ENCODE measurements at regions not wholly inside any gene's neighbourhood (a gene's known extent, or its start where the extent isn't known, plus 50 kb on each side); places are given as distances from the start of the nearest gene placed in this dataset.
A peak's percentile ranks its signal among the peaks of the same experiment; 100 is the strongest.
"Not testable (repeated sequence)": the region's sequence is repeated elsewhere in the genome, so short reads cannot be mapped to it uniquely, and the experiment has no call there.

DNA sequence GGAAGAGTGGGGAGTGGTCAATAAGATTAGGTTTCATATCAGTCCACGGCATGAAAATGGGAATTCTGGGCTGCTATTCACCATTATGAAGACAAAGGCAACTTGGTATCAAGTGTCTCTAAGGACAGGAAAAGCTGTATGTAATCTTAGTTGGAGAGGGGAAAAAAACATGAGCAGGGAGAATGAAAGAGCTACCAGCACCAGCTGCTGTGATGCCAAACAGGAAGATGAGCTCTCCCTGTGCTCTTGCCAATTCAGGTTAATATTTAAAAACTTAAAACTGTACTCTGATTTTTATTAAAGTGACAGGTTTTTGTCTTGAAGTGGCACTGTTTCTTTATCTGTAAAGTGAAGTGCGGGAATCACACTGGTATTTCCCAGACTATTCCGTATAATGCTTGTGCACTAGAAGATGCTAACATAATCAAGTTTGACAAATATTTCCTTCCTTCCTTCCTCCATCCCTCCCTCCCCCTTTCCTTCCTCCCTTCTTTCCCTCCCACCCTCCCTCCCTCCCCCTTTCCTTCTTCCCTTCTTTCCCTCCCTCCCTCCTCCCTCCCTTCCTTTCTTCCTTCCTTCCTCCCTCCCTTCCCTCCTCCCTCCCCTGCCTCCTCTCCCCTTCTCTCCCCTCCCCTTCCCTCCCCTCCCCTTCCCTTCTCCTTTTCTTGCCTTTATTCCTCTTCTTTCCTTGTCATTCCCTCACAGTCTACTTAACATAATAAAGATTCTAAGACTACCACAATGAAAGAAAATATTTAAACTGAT is 1383.0 kb upstream of the C9orf72 start:
- DNase-seq, result peak; percentile 50

DNA sequence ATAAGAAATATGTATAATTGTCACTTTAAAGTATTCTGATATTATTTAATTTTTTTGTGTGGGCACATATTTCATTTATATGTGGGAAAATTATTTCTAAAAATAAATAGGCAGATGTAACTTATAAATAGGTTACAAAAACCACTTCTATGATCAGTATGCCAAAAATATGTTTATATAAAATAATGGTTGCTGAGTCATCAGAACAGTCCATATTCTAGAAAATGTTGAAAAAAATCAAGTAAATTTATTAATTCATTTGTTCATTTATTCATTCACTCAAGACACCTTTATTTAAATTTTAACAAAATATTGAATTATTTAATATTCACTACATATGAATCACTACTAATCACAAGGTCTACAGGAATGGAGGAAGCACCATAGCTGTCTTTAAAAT is 1387.3 kb upstream of the C9orf72 start:
- DNase-seq, result no peak

DNA sequence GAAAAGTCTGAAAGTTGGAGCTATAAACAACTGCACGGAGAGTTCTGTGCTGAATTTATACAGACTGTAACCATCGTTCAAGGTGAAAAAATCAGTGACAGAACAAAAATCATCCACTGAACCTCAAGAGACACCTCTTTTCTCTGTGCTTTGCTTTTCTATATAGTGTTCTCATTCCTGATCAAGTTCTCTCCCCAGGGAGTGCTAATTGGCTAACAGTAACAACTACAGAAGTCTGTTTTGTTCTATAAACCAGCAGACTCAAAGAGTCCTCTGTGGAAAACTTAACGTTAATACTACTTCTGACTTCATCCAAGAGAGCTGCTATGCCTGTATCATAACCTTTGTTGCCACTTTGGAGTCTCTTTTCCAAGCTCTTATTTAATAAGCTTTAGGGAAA is 1388.3 kb upstream of the C9orf72 start:
- DNase-seq, result no peak

DNA sequence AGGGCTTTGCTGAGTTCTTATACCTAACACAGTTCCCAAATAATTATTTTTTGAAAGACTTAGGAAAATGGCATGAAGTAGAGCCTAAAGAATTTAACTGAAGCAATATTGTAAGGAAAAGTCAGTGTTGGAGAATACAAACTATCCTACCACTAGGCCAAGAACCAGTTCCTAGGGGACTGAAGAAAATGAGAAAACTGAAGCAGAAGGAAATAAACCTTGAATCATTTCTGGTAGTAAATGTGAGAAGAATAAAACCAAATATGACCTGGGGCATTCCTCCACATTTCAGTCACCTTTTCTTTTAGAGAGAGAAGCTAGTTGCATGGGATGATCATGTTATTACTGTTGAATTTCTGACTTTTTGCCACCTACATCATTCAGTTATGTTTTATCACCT is 1393.9 kb upstream of the C9orf72 start:
- no peak for DNase-seq

DNA sequence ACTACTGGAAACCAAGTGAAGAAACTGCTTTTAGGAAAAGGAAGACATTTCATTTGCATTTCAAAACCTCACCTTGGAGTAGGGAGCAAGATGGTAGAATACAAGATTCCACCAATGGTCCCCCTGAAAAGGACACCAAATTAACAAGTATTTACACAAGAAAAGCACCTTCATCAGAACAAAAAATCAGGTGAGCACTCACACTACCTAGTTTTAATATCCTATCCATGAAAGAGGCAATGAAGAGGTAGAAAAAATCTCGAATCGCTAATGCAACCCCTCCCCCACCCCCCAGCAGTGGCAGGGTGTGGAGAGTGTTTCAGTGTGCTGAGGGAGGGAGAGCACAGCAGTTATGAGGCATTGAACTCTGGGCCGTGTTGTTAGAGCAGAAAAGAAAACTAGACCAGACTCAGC is 1397.0 kb upstream of the C9orf72 start:
- no peak for DNase-seq

DNA sequence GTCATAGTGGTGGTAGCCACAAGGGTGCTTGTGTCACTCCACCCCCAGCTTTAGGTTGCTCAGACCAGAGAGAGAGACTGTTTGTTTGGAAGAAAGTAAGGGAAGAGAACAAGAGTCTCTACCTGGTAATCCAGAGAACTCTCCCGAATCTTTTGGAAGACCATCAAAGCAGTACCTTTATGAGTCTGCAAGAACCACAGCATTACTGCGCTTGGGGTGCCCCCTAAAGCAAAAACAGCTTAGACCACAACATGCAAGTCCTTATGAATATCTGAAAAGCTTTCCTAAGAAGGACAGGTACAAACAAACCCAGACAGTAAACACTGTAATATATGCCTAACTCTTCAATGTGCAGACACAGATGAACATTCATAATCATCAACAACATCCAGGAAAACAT is 1398.6 kb upstream of the C9orf72 start:
- no peak for DNase-seq

DNA sequence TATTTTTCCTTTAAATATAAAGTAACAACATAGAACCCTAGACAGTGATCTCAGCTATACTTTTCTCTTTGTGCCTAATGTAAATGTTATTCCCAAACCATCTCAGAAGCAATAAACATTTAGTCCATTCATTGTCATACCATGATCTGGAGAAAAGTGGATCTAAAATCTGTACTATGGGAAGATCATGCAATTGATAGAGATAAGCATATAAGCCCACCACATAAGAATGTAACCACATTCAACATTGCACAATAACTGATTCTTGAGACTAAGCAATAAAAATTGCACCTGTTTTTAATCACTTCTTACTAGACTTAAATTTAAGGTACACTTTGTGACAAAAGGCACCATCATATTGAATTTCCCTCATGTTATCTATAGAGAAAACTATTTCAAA is 1403.0 kb upstream of the C9orf72 start:
- DNase-seq, result no peak

DNA sequence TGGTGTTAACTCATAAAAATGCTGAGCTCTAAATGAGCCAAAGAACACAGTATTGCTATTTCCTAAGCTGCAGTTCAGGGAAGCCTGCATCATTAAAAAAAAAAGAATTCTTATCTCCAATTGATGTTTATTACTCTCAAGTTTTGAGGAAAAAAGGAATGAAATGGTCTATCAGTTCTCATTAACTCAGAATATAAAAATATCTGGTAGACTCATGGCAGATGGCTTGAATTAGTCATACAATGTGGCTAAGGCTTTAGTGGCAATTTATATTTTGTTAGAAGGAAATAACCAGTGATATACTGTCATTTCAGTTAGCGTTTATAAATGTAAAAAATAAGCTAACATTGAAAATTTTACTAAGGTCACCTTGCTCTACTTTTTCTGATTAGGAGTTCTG is 1403.4 kb upstream of the C9orf72 start:
- no peak for DNase-seq

DNA sequence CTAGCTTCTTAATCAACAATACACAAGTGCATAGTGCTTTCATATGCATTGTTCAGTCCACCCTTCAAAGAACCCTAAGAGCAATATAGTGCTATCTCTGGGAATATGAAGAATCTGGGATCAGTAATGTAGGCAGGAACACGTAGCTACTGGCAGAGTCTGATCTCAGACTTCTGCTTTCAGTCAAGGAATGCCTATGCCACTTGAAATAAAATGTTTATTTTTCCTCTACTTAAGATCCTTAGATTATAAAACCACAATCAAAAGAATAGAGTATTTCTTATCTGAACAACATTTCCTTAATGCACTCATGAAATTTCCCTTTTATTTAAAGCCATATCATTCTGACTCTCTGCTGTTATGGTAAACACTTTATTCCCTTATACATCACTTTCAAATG is 1407.8 kb upstream of the C9orf72 start:
- no peak for DNase-seq

DNA sequence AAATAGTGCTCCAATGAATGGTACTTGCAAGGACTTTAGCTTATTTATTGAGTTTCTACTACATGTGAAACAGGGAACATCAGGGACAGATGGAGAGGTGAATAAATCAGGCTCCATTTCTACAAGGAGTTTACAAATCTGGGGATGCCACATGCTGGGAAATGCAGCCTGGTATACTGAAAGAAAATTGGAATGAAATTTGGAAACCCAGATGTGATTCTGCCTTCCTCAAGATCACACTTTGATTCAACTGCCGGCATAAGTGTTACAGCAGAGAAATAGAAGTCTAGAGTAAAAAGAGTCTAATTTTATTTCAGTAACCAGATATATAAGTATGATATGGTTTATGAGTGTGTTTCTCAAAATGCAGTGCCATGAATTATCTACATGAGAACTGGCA is 1408.4 kb upstream of the C9orf72 start:
- no peak for DNase-seq

DNA sequence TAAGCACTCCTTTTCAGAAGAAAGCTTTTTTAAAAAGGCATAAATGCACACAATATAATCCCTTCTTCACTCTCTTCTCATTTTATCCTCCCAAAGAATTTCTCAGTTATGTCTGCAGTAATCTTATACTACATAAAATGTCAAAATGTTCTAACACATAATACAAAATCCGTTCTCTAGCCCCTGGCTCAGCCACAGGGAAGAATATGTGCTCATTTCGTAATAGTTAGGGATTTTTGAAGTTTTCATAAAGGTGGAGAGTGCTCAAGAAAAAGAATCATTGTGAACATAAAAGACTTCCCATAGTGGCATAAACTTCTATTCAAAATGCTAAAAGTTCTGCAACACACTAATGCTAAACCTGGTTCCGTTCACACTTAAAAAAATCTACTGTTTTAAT is 1410.7 kb upstream of the C9orf72 start:
- no peak for DNase-seq

DNA sequence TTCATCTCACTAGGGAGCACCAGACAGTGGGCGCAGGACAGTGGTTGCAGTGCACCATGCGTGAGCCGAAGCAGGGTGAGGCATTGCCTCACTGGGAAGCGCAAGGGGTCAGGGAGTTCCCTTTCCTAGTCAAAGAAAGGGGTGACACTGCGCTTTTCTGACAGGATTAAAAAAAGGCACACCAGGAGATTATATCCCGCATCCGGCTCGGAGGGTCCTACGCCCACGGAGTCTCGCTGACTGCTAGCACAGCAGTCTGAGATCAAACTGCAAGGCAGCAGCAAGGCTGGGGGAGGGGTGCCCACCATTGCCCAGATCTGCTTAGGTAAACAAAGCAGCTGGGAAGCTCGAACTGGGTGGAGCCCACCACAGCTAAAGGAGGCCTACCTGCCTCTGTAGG is 1416.7 kb upstream of the C9orf72 start:
- DNase-seq, result not testable (repeated sequence)

DNA sequence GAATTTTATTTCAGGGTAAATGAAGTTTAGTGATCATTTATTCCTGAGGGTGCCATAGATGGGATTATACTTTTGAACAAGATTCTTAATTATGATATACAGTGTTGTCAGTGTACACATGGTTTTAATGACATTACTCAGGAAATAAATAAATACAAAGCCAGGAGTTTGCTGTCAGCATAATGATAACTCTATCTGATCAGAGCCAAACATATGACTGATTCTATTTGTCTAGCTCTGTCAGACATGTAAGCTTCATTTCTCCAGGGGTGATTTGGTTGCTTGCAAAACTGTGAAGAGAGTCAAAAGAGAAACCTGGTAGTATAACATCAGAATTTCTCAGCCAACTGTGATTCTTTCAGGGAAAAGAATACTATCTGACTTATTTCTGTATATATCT is 1425.8 kb upstream of the C9orf72 start:
- no peak for DNase-seq

DNA sequence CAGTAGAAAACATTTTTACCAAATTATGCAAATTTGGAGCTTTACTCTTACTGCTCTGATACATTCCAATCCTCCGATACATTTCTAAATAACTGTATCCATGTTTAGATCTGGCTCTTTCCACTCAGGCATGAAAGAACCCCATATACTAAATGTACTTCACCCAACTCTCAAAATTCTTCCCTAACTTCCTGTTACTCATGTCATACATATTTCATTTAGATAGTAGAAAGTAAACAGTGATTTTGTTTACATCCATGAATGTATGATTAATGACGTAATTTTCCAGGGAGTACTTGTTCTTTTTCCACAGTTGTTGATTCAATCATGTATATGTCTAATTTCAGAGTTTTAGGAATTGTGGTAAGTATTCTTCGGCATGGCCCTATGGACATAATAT is 1426.5 kb upstream of the C9orf72 start:
- no peak for DNase-seq

DNA sequence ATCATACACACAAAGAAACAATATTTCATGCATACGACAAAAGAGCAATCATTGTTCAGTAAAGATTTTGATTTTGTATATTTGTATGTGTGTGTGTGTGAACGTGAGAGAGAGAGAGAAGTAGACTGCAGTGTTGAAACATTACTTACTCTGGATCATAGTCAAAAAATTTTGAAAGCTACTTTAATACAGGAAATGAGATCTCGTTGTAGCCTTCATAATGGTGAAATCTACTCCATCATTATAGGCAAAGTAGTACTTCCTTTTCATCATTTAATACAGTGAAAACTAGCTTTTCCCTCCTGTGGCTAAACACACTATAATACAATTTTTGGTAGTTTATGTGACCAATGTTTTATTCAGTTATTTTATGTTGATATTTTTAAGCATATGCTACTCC is 1427.7 kb upstream of the C9orf72 start:
- no peak for DNase-seq

DNA sequence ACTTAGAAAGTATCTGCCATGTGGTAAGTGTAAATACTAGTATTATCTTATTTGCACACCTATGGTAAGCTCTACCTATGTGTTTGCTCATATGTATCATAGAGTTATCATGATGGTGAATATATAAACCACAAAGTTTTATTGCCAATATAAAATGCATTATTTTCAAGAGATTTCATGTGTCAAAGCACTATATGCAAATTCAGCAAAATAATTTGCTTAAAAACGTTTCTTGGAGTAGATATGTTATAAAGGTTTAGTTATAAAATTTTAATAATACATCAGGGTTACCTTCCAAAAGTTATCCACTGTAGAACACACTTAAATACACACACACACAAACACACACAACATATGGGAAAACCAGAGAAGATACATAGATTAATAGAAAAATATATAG is 1431.7 kb upstream of the C9orf72 start:
- no peak for DNase-seq

DNA sequence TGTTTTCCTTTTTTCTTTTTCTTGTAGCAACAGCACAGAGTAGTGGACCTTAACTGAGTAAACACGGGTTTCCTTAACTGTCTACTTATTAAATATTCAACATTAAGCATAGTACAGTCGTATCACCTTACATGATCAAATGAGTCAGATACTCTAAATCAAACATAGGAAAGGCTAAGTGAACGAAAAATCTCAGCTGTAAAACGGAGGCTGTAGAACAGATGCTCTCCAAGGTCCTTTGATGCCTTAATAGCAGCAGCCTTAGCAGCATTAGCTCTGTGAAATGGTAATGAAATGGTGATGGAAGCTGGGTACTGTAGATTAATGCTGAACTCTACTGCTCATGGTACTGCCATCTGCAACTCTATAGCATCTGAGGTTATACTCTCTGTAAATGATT is 1433.3 kb upstream of the C9orf72 start:
- peak; percentile 1 for DNase-seq

DNA sequence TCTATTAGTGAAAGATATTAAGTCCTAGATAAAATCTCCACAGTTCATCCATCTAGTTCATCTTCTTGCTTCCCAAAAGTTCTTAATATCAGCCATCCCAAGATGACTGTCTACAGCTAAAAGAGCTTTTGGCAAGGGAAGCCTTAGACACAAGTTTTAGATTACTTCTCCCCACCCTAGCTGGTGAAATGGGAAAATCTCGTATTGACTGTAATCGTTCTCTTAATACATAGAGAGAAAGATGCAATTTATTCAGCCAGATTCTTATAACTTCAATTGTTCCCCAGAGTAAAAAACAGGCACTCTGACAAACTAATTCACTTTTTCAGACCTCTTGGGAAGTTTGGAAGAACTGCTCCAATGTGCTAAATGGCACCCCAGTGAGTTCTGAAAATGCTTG is 1439.6 kb upstream of the C9orf72 start:
- DNase-seq, result no peak

DNA sequence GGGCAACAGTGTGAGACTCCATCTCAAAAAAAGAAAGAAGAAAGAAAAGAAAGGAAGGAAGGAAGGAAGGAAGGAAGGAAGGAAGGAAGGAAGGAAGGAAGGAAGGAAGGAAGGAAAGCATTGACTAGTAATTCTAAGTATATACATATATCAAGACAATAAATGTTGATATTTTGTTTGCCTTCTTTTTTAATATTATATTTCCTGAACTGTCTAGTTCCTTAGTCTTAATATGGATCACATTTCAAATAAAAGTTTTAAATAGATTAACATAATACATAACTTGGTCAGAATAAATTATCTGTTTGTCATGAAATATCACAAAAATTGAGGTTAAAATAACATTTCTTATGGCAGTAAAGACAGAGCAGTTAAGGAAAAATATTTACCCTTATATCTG is 1448.4 kb upstream of the C9orf72 start:
- no peak for DNase-seq

DNA sequence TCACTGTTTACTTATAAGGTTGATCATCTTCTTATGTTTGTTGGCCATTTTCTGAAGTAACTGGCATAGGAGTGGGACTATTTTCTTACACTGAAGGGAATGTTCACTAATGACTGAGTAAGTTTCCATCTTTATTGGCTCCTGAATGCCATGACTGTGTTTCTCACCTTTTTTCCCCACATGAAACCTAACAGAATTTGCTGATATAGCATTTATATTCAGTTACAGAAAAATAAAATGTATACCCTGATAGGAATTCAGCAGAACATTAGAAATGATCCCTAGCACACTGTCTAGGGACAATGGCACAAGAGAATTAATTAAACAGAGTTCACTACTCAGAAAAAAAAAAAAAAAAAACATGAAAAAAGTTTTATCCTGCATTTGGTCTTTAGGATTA is 1465.1 kb upstream of the C9orf72 start:
- DNase-seq, result no peak

DNA sequence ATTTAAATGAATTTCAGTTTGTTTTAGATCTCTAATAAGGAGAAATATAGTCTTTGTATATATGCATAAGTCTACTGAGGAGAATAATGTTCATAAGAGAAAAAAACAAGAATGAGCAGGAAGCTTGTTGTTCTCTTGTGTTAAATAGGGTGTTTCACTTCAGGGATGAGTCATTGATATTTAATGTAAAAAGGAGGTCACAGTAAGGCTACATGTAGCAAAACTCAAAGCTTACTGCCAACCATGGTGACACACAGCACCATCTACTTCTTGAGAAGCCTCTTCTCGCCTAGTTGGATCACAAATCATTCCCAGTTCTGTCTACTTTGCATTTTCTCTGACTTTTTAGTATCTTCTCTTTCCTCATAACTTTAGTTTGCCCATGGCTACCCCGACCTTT is 1466.0 kb upstream of the C9orf72 start:
- DNase-seq, result no peak

DNA sequence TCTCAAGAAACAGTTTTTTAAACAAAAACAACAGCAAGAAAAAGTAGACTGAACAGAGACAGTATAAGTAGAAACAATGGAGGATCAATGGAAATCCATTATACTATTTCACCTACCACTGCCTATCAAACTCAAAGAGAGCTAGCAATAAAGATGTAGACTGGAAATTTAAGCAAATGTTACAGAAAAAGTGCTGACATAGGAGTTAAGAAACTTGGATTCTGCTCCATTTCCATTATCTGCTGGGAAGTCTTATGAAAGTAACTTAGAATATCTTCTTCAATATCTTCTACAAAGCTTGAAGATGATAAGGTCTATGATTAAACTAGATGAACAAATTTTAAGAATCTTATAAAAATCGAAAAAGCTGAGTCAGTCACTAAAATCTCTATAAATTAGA is 1469.8 kb upstream of the C9orf72 start:
- no peak for DNase-seq

DNA sequence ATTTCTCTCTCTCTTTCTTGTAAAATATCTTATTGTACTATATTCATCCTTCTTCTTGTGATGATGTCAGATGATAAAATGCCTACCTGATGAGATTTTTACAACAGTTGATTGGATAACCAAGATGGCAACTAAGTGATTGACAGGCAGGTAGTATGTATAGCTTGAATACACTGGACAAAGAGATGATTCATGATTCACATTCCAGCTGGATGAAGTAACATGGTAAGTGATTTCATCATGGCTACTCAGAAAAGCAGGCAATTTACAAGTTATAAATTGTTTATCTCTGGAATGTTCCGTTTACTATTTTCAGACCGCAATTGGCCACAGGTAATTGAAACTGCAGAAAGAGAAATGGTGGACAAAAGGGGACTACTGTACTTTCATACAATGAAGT is 1471.7 kb upstream of the C9orf72 start:
- DNase-seq, result no peak

DNA sequence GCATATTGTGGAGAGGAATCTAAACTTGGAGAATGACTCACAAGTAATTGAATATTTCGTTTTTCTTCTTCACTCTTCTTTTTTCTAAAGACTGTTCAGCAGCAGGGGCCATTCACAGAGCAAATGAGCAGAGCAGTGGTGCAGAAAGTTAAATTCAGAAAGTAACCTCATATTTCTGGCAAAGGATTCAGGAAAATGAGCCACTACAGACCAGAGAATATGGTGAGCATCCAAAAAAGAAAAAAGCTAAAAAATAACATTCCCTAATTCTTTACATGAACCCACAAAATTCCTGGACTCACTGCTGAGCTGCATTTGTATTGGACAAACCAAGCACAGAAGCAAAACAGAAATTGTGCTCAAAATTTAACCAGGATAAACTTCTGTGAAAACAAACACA is 1486.8 kb upstream of the C9orf72 start:
- DNase-seq, result no peak

DNA sequence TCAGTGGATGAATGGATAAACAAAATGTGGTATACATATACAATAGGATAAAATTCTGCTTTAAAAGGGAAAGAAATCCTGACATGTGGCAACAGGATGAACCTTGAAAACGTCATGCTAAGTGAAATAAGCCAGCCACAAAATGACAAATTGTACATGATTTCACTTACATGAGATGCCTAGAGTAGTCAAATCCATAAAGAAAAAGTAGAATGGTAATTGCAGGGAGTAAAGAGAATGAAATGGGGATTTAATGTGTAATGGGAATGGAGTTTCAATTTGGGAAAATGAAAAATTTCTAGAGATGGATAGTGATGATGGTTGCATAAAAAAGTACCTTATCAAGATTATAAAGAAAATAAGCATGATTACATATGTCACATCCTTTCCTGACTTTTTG is 1489.2 kb upstream of the C9orf72 start:
- DNase-seq, result no peak

DNA sequence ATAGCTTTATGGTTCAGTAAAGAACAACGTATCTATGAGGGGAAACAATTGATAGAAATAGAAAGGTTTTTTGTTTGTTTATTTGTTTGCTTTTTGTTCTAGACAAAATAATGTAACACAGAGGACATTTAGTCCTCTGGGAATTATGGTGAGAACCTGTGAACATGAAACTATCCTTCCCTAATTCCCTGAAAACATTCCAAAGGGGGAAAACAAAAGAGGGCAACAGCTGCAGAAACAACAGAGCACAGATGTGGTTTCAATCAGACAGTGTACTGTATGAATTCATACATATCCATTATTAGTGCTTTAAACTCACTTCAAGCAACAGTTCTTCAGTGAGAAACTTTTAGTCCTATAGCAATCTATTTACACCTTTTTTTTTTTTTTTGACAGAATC is 1489.8 kb upstream of the C9orf72 start:
- no peak for DNase-seq
